LNCaP clone FGC (cell line): ENCODE measurements at regions not wholly inside any gene's neighbourhood (a gene's known extent, or its start where the extent isn't known, plus 50 kb on each side); places are given as distances from the start of the nearest gene placed in this dataset.

ENCODE experiments used
- DNase-seq: peaks from one replicate; pipeline ENCODE4 v3.0.0-alpha.2; 2011; ENCODE audit warnings: low read depth
- H3K4me3 ChIP-seq: 2 replicates; pipeline ENCODE4 v1.5.1; 2011; ENCODE audit warnings: mild to moderate bottlenecking, low read depth, low read length, control low read depth
- TF ChIP-seq, protein P1 (sequence below): IDR thresholded peaks from 2 replicates; pipeline ENCODE4 v1.5.1; 2012; ENCODE audit warnings: mild to moderate bottlenecking; ENCODE audit not compliant: control insufficient read depth, insufficient read depth; ENCODE audit errors: extremely low read depth

DNA sequence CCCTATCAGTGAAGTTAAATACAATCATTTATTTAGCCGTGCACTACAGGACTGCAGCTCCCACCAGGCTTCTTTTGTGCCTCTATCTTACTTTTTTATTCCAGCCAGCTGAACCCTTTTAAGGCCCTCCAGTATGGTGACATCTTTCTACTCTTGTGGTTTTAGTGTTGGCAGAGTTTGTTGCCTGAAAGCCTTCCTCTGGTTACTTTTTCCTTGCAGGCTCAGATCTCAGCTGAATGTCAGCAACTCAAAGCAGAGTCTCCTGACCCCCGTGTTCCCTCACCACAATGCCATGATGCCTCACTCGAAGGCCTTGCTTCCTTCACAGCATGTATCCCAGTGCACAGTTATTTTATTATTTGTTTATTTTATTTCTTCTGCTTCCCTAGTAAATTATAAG, 818.9 kb upstream of the LCORL start:
- no peak overlapping the region for H3K4me3 ChIP-seq
- DNase-seq, result no peak
- TF ChIP-seq, protein P1, sequence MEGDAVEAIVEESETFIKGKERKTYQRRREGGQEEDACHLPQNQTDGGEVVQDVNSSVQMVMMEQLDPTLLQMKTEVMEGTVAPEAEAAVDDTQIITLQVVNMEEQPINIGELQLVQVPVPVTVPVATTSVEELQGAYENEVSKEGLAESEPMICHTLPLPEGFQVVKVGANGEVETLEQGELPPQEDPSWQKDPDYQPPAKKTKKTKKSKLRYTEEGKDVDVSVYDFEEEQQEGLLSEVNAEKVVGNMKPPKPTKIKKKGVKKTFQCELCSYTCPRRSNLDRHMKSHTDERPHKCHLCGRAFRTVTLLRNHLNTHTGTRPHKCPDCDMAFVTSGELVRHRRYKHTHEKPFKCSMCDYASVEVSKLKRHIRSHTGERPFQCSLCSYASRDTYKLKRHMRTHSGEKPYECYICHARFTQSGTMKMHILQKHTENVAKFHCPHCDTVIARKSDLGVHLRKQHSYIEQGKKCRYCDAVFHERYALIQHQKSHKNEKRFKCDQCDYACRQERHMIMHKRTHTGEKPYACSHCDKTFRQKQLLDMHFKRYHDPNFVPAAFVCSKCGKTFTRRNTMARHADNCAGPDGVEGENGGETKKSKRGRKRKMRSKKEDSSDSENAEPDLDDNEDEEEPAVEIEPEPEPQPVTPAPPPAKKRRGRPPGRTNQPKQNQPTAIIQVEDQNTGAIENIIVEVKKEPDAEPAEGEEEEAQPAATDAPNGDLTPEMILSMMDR, result no peak

- no peak for DNase-seq
- TF ChIP-seq, protein P1, result no peak
- H3K4me3 ChIP-seq, result no peak overlapping the region
Observed at GRCh38 chr4:18816228-18816895, 794.8 kb upstream of the LCORL start.

DNA sequence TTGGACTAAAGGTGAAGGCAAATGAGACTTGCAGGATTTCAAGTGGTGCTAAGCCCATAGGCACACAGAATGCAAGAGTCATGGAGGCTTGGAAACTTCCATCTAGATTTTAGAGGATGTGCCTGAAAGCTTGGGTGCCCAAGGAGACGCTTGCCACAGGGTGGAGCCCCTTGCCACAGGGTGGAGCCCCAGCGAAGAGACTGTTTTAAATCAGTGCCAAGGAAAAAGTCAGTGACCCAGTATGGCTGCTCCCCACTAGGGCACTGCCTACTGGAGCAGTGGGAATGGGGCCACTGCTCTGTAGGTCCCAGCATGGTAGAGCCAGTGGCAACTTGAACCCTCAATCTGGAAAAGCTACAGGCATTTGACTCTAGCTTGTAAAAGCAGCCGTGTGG, 794.2 kb upstream of the LCORL start:
- TF ChIP-seq, protein P1, result no peak
- H3K4me3 ChIP-seq, result no peak overlapping the region
- DNase-seq, result no peak

DNA sequence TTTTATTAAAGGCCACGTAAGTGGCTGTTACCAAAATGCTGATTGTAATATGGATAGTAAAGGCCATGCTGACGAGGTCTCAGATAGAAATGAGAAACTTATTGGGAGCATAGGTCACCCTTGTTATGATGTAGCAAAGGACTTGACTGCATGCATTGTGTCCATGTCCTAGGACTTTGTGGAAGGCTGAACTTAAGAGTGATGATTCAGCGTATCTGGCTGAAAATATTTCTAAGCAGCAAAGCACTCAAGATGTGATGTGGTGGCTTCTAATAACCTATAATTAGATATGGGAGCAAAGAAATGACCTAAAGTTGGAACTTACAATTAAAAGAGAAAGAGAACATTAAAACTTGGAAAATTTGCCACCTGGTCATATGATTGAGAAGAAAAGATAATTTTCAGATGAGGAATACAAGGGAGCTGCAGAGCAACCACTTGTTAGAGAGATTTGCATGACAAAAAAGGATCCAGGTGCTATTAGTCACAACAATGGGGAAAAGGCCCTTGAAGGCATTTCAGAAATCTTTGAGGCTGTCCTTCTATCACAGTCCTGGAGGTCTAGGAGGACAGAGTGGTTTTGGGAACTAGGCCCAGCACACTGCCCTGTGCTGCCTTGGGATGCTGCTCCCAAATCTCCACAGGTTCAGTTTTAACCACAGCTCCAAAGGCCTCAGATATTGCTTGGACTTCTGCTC, 793.7 kb upstream of the LCORL start:
- DNase-seq, result no peak
- TF ChIP-seq, protein P1, result no peak
- H3K4me3 ChIP-seq, result no peak overlapping the region

GRCh38 chr4:18813771-18814170, 792.2 kb upstream of the LCORL start:
- DNase-seq, result no peak
- TF ChIP-seq, protein P1, result no peak
- no peak overlapping the region for H3K4me3 ChIP-seq

DNA sequence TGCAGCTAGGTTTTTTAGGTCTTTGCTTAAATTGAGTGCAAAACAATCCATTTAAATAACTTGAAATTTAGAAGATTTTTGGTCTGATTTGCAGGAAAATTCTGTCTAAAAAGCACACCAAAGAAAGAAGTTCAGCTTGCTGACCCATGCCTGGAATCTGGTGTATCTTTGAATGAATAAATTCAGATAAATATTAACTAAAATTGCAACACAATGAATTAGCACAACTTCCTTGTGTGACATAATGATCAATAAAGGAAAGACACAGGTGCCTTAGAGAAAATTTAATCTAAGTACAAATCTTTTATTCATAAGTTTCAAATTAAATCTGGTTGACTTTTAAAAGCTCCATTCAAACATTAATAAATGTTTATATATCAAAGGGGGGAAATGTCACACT, 791.5 kb upstream of the LCORL start:
- DNase-seq, result no peak
- no peak overlapping the region for H3K4me3 ChIP-seq
- TF ChIP-seq, protein P1, result no peak
